Stimulated activated CD8-positive, alpha-beta memory T cell treated with anti-CD3 and anti-CD28 coated beads, Interleukin-7, amount 100 ng/mL, for 24 hours (primary cell): ENCODE measurements at regions not wholly inside any gene's neighbourhood (a gene's known extent, or its start where the extent isn't known, plus 50 kb on each side); places are given as distances from the start of the nearest gene placed in this dataset.

Source experiments
- DNase-seq: peaks from one replicate; pipeline ENCODE4 v3.0.0-alpha.2; 2020; ENCODE audit warnings: low read depth

DNA sequence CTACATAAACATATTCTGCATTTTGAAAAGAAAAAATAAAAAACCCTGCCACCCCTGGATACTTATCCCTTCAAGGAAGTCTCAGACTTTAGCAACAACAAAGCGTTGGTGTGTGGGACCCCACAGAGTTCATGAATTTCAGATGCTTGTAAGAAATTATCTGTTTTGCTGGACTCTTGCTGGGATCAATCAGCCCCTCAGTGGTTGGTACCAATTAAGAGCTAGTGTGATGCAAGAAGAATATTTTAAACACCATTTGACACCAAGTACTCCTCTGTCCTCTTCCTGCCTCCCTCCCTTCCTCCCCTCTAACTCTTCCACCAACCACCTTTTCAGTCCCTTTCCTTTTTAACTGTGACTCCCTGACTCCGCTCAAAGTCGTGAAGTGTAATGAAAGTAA, 51.5 kb downstream of the SST start:
- DNase-seq = no peak

GRCh38 chr3:187617213-187617612, 53.0 kb downstream of the SST start:
- no peak for DNase-seq

DNA sequence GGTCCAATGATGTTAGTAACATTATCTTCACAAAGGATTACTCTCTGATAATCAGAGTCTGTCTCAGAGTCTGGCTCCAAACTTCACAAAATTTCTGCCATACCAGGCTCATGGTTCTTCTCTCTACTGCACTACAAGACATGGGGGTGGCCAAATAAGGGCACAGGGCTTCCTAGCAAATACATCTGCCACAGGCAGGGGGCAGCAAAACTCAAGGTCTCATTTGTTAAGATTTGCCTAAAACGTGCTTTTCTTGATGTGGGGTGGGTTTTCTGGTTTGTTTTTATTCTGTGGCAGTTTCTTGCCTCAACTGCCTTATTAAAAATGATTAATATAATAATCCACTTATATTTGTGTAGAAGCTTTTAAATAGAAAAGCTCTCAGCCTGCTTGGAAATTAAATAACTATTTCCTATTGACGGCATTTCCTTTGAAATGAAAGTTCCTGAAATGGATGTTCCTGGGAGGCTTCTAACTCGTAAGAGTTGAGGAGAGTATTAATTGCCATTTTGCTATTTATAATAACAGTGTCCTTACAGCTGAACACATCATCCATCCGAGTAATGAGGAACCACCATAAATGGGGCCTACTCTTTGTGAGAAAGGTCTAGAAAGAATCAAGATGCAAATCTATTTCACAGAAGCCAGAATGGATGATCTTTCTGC, 53.8 kb downstream of the SST start:
- peak; percentile 26 for DNase-seq

- DNase-seq = no peak
These were observed 54.6 kb downstream of the SST start for GRCh38 chr3:187615630-187616029.

- DNase-seq = no peak
These were observed 57.5 kb downstream of the SST start for GRCh38 chr3:187612656-187613055.

DNA sequence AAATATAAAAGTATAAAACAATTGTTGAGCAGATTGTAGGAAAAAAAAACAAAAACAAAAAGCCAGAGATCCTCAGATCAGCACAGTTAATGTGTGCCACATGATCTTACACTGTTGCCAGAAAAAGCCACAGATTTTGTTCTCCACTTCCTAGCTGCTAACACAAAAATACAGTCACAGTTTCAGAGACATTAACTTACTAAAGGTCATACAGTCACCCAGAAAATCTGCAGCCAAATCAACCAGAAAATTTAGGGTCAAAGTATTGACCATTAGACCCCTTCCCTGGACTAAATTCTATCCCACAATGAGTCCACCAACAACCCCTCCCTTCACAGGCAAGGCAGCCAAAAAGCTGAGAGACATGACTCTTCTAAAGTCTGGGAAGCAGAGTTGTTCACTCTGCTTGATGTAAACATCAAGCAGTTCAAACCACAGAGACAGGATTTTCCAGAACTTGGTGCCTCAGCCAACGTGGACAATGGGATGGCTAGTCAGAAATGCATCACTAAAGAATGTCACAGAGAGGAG, 59.1 kb downstream of the SST start:
- no peak for DNase-seq

GRCh38 chr3:187594272-187594671, 75.9 kb downstream of the SST start:
- no peak for DNase-seq

GRCh38 chr3:187593451-187593850, 76.7 kb downstream of the SST start:
- no peak for DNase-seq

- no peak for DNase-seq
These were observed 79.2 kb downstream of the SST start for GRCh38 chr3:187590861-187591576.

GRCh38 chr3:187587076-187587475, 83.1 kb downstream of the SST start:
- no peak for DNase-seq

DNA sequence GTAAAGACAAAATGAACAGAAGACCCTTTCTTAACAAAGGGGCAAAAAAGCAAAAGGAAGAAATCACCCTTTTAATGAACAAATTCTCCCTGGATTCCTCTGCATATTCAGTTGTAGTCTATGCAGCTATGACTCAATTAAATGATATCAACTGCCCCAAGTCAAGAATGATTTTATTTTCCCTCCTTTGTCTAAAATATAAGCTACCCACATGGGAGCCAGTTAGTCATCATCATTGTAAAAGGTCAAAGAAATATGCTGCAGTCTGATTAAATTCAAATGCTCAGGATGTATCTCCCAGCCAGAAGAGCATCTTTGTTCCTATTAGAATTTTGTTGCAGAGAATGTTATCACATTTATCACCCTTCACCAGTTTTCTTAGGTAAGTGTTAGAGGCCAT, 84.0 kb downstream of the SST start:
- DNase-seq = no peak

DNA sequence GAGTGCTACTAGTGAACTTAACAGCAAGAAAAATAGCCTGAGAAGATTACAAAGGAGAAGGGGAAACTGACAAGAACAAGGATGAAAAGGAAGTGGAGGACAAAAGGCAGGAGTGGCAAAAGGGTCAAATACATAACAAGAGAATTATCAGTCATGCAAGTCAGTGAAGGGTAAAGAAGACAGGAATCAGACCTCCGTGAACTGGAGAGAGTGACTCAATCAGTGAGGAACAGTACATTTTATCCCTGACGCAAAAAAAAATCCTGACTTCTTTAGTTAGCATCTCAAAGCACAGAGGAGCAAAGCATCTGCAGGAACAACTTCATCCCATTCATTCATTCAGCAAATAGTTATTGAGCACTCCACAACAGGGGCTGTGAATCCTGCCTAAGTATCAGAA, 97.8 kb downstream of the SST start:
- no peak for DNase-seq

DNA sequence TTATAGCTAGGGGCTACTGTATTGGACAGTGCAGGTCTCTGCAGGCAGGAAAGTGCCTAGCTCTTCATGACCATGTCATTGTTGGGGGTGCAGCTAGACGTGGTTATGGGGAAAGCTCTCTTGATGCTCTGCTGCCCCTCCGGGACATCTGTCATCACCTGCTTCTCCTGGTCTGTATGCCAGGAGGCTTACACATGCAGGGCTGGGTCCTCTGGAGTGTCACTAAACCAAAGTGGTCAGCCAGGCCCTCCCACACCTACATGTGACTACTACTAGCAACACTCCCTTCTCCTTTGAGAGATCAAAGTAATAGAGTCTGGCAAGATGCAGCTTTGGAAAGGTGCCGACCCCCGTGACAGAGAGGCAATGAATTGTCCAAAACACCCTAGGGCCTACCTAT, 98.5 kb downstream of the SST start:
- no peak for DNase-seq

GRCh38 chr3:187570776-187571175, 99.4 kb downstream of the SST start:
- DNase-seq = no peak

DNA sequence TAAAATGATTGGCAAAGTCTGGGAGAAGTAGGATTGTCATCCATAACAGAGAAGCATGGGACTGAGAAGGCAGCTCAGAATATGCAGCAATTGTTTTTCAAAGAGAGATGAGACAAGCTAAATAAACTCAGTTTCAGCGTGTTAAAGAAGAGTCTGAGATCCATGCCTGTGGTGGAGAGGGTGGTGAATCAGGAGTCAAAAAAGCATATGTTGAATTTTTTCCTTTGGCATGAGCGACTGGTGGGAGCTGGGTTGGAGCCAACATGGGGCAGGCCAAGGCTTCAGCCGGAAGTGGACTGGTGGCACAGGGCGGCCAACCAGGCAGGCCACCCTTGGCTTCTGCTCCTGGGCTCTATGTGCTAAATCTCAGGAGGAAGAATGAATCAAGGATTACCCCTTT, 102.0 kb downstream of the SST start:
- DNase-seq = no peak

GRCh38 chr3:187567661-187568121, 102.5 kb downstream of the SST start:
- no peak for DNase-seq

GRCh38 chr3:187567021-187567420, 103.2 kb downstream of the SST start:
- no peak for DNase-seq

DNA sequence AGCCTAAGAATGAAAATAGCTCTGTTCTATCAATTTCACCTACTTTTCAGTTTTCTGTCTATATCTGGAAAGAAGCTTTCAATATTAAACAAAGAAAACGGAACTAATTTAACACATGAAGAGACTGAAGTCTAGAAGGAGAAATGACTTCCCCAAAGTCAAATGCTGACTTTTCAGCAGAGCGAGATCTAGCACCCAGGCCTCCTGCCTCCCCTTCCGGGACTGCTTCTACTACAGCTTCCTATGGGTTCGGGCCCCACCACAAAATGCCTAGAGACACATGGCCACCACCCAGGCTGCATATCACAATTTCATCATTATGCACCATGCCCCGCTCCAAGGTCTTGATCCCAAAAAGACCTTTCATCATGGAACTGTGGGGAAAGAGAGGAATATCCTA, 104.5 kb downstream of the SST start:
- DNase-seq = no peak

DNA sequence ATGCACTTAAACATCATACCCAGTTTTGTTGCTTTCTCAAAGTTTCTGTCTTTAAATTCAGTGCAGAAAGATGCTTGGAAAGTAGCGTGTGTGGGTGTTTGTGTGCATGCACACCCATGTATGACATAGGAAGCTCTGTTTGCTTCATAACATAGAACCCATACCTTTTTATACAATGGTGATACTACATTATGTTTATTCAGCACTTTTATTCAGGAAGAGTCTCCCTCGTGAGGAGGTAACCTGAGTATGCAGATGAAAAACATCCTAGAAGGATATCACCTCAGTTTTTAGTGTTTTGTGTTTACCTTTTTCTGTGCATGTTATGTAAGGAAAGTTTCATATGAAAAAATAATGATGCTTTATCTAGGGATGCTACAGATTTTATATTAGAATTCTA, 111.2 kb downstream of the SST start:
- DNase-seq = no peak

- no peak for DNase-seq
These were observed 118.8 kb downstream of the SST start for GRCh38 chr3:187551416-187551815.

DNA sequence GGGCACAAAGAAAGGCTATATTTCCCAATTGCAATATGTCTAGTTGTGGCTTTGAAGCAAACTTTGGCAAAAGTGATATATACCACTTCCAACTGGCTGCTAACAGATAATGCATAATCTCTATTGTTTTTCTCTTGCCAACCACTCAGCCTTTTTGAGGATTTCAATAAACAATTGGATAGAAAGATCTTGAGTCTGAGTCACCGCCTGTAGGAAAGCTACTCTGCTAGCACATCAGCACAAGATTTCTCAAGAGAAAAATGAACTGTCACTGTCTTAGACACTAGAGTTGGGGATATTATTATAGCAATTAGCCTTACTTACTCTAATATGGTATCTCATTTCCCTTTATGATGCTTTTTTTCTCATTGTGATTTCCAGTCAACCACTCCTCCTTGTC, 119.7 kb downstream of the SST start:
- no peak for DNase-seq

- no peak for DNase-seq
These were observed 124.8 kb downstream of the SST start for GRCh38 chr3:187545366-187545765.

DNA sequence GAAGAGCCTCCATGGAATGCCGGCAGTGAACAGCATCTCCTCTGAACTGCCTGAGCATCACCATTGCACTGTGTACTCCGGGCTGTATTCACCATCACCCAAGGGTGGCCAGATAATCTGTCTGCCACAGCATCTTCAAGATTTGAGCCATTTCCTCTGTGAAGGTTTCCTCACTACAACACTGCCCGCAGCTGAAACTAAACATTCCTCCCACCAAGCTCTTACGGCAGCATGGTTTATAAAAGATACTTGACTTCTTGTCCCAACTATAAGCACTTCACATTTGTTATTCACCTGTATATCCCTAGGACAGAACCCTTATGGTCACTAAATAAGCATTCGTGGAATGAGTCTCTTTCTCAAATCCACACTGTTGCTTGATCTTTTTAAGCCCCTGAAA, 125.9 kb downstream of the SST start:
- DNase-seq = no peak

GRCh38 chr3:187540847-187541246, 129.3 kb downstream of the SST start:
- no peak for DNase-seq
